HCT116 (cell line): ENCODE measurements at regions not wholly inside any gene's neighbourhood (a gene's known extent, or its start where the extent isn't known, plus 50 kb on each side); places are given as distances from the start of the nearest gene placed in this dataset.

ENCODE experiments used
- ATAC-seq: fragments of 200-7000 bp; cut with Tn5 transposase; 2 replicates; pipeline ENCODE4 v1.9.1; 2020; ENCODE audit warnings: mild to moderate bottlenecking, moderate library complexity
- BruUV-seq: library from RNA; stranded (reverse); fragments of 400-500 nt; replicated peaks from 2 replicates; lab custom pipeline; 2021; lab: Mats Ljungman, UMichigan
- CTCF ChIA-PET: fragments of 300-600 bp; sonication (Branson Sonifier 250); formaldehyde crosslinking; loops from one replicate; lab custom pipeline; 2021; ENCODE audit warnings: antibody characterized with exemption; lab: Charles Lee
- POLR2A ChIA-PET: fragments of 300-600, 350-600 bp; sonication (Branson Sonifier 250); formaldehyde crosslinking; loops from one replicate; lab custom pipeline; 2021; ENCODE audit warnings: antibody characterized with exemption; lab: Charles Lee
- RAD21 ChIA-PET, 2 experiments: fragments of 300-600 bp; sonication (Branson Sonifier 250); formaldehyde crosslinking; loops; one replicate each; lab custom pipeline; 2023; ENCODE audit warnings: low total read pairs in 2 of 2; ENCODE audit not compliant: uncharacterized antibody in 2 of 2, unreplicated experiment in 2 of 2, low non-redundant PET in 1 of 2; lab: Charles Lee
- DNase-seq: peaks from one replicate; pipeline ENCODE4 v3.0.0-alpha.2; 2010; ENCODE audit warnings: low read depth, low spot score
- H2AFZ ChIP-seq: fragments of 200-600 bp; shearing (Covaris generic), sonication (generic); 2 replicates; pipeline ENCODE4 v1.6.1; 2017; ENCODE audit warnings: low read depth, mixed run types, mixed read lengths, antibody characterized with exemption, low read length; ENCODE audit not compliant: poor library complexity, severe bottlenecking
- H3K27ac ChIP-seq: 2 replicates; pipeline ENCODE4 v1.5.1; 2012; ENCODE audit warnings: low read depth, low read length
- H3K27me3 ChIP-seq: fragments of 200-600 bp; sonication (generic); 2 replicates; pipeline ENCODE4 v1.6.1; 2016; ENCODE audit warnings: mixed run types, low read length, mixed read lengths; ENCODE audit not compliant: insufficient read depth
- H3K36me3 ChIP-seq, 2 experiments: fragments of 200-500 bp in 1 of 2; fragments of 200-600 bp in 1 of 2; sonication (Bioruptor generic) in 1 of 2; sonication (generic) in 1 of 2; 2 replicates each; pipeline versions ENCODE4 v1.5.1 to v1.6.1; 2014 to 2016; ENCODE audit warnings: low read length in 2 of 2, inconsistent platforms in 1 of 2, mixed read lengths in 1 of 2, mixed run types in 1 of 2; ENCODE audit not compliant: insufficient read depth in 2 of 2, control insufficient read depth in 1 of 2
- H3K4me1 ChIP-seq, 2 experiments: fragments of 200-600 bp in 1 of 2; sonication (generic) in 1 of 2; 2 replicates each; pipeline versions ENCODE4 v1.5.1 to v1.6.1; 2012 to 2017; ENCODE audit warnings: low read length in 2 of 2, inconsistent platforms in 1 of 2, mild to moderate bottlenecking in 1 of 2, mixed read lengths in 1 of 2, mixed run types in 1 of 2, moderate library complexity in 1 of 2; ENCODE audit not compliant: insufficient read depth in 2 of 2, control insufficient read depth in 1 of 2
- H3K4me2 ChIP-seq: fragments of 200-600 bp; sonication (generic); 2 replicates; pipeline ENCODE4 v1.6.1; 2017; ENCODE audit warnings: mixed run types, low read length, mixed read lengths
- H3K4me3 ChIP-seq, 2 experiments: fragments of 200-600 bp in 1 of 2; sonication (generic) in 1 of 2; replicated peaks in 1 of 2; 2 replicates each; pipeline ENCODE4 v1.5.1; 2011 to 2016; ENCODE audit warnings: low read length in 2 of 2, control low read depth in 1 of 2, low read depth in 1 of 2, mild to moderate bottlenecking in 1 of 2, mixed read lengths in 1 of 2, mixed run types in 1 of 2
- H3K79me2 ChIP-seq: fragments of 200-600 bp; sonication (generic); 2 replicates; pipeline ENCODE4 v1.6.1; 2017; ENCODE audit warnings: mild to moderate bottlenecking, mixed run types, low read length, moderate library complexity, mixed read lengths; ENCODE audit not compliant: insufficient read depth
- H3K9ac ChIP-seq: fragments of 200-600 bp; sonication (generic); 2 replicates; pipeline ENCODE4 v1.6.1; 2016; ENCODE audit warnings: low read length, mixed read lengths
- H3K9me2 ChIP-seq: fragments of 200-600 bp; sonication (generic), shearing (Covaris generic); 2 replicates; pipeline ENCODE4 v1.6.1; 2017; ENCODE audit warnings: mixed run types, mild to moderate bottlenecking, moderate library complexity; ENCODE audit not compliant: insufficient read depth
- H3K9me3 ChIP-seq, 2 experiments: fragments of 200-500 bp in 1 of 2; fragments of 200-600 bp in 1 of 2; sonication (Bioruptor generic) in 1 of 2; sonication (generic) in 1 of 2; 2 replicates each; pipeline ENCODE4 v1.6.1; 2014 to 2017; ENCODE audit warnings: low read length in 2 of 2, mixed read lengths in 2 of 2, inconsistent platforms in 1 of 2, low read depth in 1 of 2, mild to moderate bottlenecking in 1 of 2, mixed run types in 1 of 2, moderate library complexity in 1 of 2; ENCODE audit not compliant: control insufficient read depth in 1 of 2, insufficient read depth in 1 of 2
- H4K20me1 ChIP-seq: fragments of 200-600 bp; sonication (generic), shearing (Covaris generic); 2 replicates; pipeline ENCODE4 v1.6.1; 2017; ENCODE audit warnings: mixed run types, mild to moderate bottlenecking, moderate library complexity; ENCODE audit not compliant: insufficient read depth
- CBX3 ChIP-seq: IDR thresholded peaks from 2 replicates; pipeline ENCODE4 v1.6.1; 2012; ENCODE audit warnings: low read depth
- EGR1 ChIP-seq: IDR thresholded peaks from 2 replicates; pipeline ENCODE4 v1.6.1; 2012; ENCODE audit warnings: low read depth
- ELF1 ChIP-seq: IDR thresholded peaks from 2 replicates; pipeline ENCODE4 v1.6.1; 2012; ENCODE audit warnings: low read depth, borderline replicate concordance
- EZH2 ChIP-seq: fragments of 200-600 bp; sonication (generic); IDR thresholded peaks from 2 replicates; pipeline ENCODE4 v1.6.1; 2017; ENCODE audit warnings: antibody characterized with exemption, mixed run types
- EZH2phosphoT487 ChIP-seq: fragments of 200-600 bp; IDR thresholded peaks from 2 replicates; pipeline ENCODE4 v1.6.1; 2018; ENCODE audit warnings: antibody characterized with exemption, borderline replicate concordance
- FOSL1 ChIP-seq: IDR thresholded peaks from 2 replicates; pipeline ENCODE4 v1.6.1; 2012; ENCODE audit warnings: low read depth
- JUND ChIP-seq: IDR thresholded peaks from 2 replicates; pipeline ENCODE4 v1.6.1; 2012
- POLR2A ChIP-seq: IDR thresholded peaks from 2 replicates; pipeline ENCODE4 v1.7.0; 2011; ENCODE audit warnings: borderline replicate concordance; ENCODE audit not compliant: insufficient read depth, insufficient read length; ENCODE audit errors: extremely low read depth
- POLR2AphosphoS5 ChIP-seq: IDR thresholded peaks from 2 replicates; pipeline ENCODE4 v1.6.1; 2011; ENCODE audit warnings: mild to moderate bottlenecking, low read depth, low read length, moderate library complexity
- SIN3A ChIP-seq: IDR thresholded peaks from 2 replicates; pipeline ENCODE4 v1.6.1; 2012; ENCODE audit warnings: low read depth
- SP1 ChIP-seq: IDR thresholded peaks from 2 replicates; pipeline ENCODE4 v1.6.1; 2012; ENCODE audit warnings: low read depth
- SRF ChIP-seq: IDR thresholded peaks from 2 replicates; pipeline ENCODE4 v1.6.1; 2012; ENCODE audit warnings: low read depth
- YY1 ChIP-seq: IDR thresholded peaks from 2 replicates; pipeline ENCODE4 v1.6.1; 2011; ENCODE audit warnings: low read length, low read depth, moderate library complexity, mild to moderate bottlenecking; ENCODE audit not compliant: insufficient replicate concordance; ENCODE audit errors: extremely low read depth
- ZFX ChIP-seq: fragments of 450-650 bp; IDR thresholded peaks from 2 replicates; pipeline ENCODE4 v1.6.1; 2017
- ZNF274 ChIP-seq: fragments of 200-500 bp; sonication (Bioruptor generic); IDR thresholded peaks from 2 replicates; pipeline ENCODE4 v1.6.1; 2014; ENCODE audit warnings: mild to moderate bottlenecking, low read depth, low read length, inconsistent platforms
- intact Hi-C: fragments of 100-400 bp; cut with micrococcal nuclease; formaldehyde crosslinking; loops from 2 replicates; pipeline ENCODE4 v1.10.0; 2022
- TF ChIP-seq, protein P1 (sequence below): IDR thresholded peaks from 2 replicates; pipeline ENCODE4 v1.6.1; 2012
- TF ChIP-seq, protein P2 (sequence below), 3 experiments: fragments of 200-600 bp in 1 of 3; sonication (generic) in 1 of 3; IDR thresholded peaks in 2 of 3; conservative IDR thresholded peaks in 1 of 3; 2 replicates each; pipeline ENCODE4 v1.5.1; 2012 to 2017; ENCODE audit warnings: low read depth in 2 of 3, low read length in 2 of 3, antibody characterized with exemption in 1 of 3, borderline replicate concordance in 1 of 3, control low read depth in 1 of 3, mild to moderate bottlenecking in 1 of 3, mixed read lengths in 1 of 3, mixed run types in 1 of 3, moderate library complexity in 1 of 3; ENCODE audit not compliant: insufficient read depth in 1 of 3
- TF ChIP-seq, protein P3 (sequence below): IDR thresholded peaks from 2 replicates; pipeline ENCODE4 v1.6.1; 2012
- TF ChIP-seq, protein P4 (sequence below): IDR thresholded peaks from 2 replicates; pipeline ENCODE4 v1.6.1; 2012; ENCODE audit warnings: low read depth
- TF ChIP-seq, protein P5 (sequence below): IDR thresholded peaks from 2 replicates; pipeline ENCODE4 v1.6.1; 2011; ENCODE audit warnings: mild to moderate bottlenecking, low read length, moderate library complexity; ENCODE audit not compliant: insufficient replicate concordance; ENCODE audit errors: extremely low read depth

DNA sequence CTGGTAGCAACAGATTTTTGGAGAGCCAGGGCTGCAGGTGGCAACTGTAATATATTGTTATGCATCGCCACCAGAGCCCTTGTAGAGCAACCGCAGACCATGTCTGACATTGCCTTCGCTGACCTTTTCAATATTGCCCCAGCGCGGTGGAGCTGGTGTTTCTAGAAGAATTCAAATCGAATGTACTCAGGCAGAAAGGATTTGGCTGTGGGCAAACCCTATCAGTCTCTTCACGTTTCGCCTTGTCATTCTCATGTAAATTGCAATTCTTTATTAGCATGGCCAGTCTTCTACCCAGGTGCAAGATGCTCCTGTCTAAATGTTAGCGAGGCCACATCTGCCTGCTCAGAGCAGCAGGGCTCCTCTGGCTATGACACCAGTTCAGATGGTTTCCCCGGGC, 490.2 kb upstream of the AUTS2 start (continued):
- TF ChIP-seq, protein P1, sequence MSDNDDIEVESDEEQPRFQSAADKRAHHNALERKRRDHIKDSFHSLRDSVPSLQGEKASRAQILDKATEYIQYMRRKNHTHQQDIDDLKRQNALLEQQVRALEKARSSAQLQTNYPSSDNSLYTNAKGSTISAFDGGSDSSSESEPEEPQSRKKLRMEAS: no peak
- TF ChIP-seq, protein P2, sequence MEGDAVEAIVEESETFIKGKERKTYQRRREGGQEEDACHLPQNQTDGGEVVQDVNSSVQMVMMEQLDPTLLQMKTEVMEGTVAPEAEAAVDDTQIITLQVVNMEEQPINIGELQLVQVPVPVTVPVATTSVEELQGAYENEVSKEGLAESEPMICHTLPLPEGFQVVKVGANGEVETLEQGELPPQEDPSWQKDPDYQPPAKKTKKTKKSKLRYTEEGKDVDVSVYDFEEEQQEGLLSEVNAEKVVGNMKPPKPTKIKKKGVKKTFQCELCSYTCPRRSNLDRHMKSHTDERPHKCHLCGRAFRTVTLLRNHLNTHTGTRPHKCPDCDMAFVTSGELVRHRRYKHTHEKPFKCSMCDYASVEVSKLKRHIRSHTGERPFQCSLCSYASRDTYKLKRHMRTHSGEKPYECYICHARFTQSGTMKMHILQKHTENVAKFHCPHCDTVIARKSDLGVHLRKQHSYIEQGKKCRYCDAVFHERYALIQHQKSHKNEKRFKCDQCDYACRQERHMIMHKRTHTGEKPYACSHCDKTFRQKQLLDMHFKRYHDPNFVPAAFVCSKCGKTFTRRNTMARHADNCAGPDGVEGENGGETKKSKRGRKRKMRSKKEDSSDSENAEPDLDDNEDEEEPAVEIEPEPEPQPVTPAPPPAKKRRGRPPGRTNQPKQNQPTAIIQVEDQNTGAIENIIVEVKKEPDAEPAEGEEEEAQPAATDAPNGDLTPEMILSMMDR (IDR thresholded peaks at IDR 0.05 in 2 of 3, conservative IDR thresholded peaks at IDR 0.05 in 1 of 3; ENCODE audit: borderline replicate concordance in 1 of 3, insufficient read depth in 1 of 3, low read depth in 2 of 3, low read length in 2 of 3): no peak

DNA sequence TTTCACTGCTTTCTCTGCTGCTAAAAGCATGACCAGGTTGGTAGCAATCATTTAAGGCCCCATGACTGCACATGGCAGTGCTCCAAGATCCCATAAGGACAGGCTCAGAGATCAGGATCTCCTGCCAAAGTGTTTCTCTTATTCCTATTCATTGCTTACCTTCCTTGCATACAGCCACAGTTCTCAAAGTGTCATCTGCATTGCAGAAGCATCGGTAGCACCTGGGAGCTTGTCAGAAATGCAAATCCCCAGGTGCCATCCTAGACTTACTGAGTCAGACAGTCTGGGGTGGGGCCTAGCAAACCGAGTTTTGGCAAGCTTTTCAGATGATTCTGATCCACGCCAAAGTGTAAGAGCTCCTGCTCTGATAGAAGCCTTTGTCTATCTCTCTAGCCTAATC, 489.0 kb upstream of the AUTS2 start:
- H2AFZ ChIP-seq: no peak overlapping the region
- BruUV-seq: no TSS peak
- H3K9ac ChIP-seq: no peak overlapping the region
- H3K4me2 ChIP-seq: no peak overlapping the region
- H3K4me1 ChIP-seq: no peaks in the 10 kb centered on the region
- H3K27ac ChIP-seq: no peak overlapping the region
- ChIA-PET POLR2A (no interaction called here), RAD21 (no interaction called here), CTCF (no interaction called here)
- intact Hi-C loops: no loop called here
- H3K27me3 ChIP-seq: no peaks in the 10 kb centered on the region
- no peak for ATAC-seq
- H4K20me1 ChIP-seq: no peaks in the 10 kb centered on the region; the same call in 1 of the 2 replicates
- DNase-seq: no peak
- H3K9me3 ChIP-seq: peaks cover 0 to 24% of the 10 kb centered on the region in 2 experiments; a peak in 2 of 4 replicates
- no peaks in the 10 kb centered on the region for H3K79me2 ChIP-seq
- H3K36me3 ChIP-seq: no peaks in the 10 kb centered on the region
- H3K9me2 ChIP-seq: no peaks in the 10 kb centered on the region
- H3K4me3 ChIP-seq: no peak overlapping the region
- no peak for TF ChIP-seq EZH2
- no peak for TF ChIP-seq FOSL1
- TF ChIP-seq SIN3A: no peak
- TF ChIP-seq POLR2AphosphoS5: no peak
- no peak for TF ChIP-seq JUND
- TF ChIP-seq EZH2phosphoT487: no peak
- TF ChIP-seq ZNF274: no peak
- TF ChIP-seq, protein P3, sequence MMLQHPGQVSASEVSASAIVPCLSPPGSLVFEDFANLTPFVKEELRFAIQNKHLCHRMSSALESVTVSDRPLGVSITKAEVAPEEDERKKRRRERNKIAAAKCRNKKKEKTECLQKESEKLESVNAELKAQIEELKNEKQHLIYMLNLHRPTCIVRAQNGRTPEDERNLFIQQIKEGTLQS: no peak
- no peak for TF ChIP-seq SRF
- TF ChIP-seq, protein P4, sequence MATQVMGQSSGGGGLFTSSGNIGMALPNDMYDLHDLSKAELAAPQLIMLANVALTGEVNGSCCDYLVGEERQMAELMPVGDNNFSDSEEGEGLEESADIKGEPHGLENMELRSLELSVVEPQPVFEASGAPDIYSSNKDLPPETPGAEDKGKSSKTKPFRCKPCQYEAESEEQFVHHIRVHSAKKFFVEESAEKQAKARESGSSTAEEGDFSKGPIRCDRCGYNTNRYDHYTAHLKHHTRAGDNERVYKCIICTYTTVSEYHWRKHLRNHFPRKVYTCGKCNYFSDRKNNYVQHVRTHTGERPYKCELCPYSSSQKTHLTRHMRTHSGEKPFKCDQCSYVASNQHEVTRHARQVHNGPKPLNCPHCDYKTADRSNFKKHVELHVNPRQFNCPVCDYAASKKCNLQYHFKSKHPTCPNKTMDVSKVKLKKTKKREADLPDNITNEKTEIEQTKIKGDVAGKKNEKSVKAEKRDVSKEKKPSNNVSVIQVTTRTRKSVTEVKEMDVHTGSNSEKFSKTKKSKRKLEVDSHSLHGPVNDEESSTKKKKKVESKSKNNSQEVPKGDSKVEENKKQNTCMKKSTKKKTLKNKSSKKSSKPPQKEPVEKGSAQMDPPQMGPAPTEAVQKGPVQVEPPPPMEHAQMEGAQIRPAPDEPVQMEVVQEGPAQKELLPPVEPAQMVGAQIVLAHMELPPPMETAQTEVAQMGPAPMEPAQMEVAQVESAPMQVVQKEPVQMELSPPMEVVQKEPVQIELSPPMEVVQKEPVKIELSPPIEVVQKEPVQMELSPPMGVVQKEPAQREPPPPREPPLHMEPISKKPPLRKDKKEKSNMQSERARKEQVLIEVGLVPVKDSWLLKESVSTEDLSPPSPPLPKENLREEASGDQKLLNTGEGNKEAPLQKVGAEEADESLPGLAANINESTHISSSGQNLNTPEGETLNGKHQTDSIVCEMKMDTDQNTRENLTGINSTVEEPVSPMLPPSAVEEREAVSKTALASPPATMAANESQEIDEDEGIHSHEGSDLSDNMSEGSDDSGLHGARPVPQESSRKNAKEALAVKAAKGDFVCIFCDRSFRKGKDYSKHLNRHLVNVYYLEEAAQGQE: no peak
- no peak for TF ChIP-seq YY1
- no peak for TF ChIP-seq POLR2A
- TF ChIP-seq EGR1: no peak
- TF ChIP-seq ELF1: no peak
- no peak for TF ChIP-seq SP1
- TF ChIP-seq ZFX: no peak
- TF ChIP-seq, protein P5, sequence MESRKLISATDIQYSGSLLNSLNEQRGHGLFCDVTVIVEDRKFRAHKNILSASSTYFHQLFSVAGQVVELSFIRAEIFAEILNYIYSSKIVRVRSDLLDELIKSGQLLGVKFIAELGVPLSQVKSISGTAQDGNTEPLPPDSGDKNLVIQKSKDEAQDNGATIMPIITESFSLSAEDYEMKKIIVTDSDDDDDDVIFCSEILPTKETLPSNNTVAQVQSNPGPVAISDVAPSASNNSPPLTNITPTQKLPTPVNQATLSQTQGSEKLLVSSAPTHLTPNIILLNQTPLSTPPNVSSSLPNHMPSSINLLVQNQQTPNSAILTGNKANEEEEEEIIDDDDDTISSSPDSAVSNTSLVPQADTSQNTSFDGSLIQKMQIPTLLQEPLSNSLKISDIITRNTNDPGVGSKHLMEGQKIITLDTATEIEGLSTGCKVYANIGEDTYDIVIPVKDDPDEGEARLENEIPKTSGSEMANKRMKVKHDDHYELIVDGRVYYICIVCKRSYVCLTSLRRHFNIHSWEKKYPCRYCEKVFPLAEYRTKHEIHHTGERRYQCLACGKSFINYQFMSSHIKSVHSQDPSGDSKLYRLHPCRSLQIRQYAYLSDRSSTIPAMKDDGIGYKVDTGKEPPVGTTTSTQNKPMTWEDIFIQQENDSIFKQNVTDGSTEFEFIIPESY: no peak
- no peak for TF ChIP-seq CBX3
